Activated naive CD4-positive, alpha-beta T cell treated with anti-CD3 and anti-CD28 coated beads, Interleukin-2, amount 50 U/mL, for 24 hours (primary cell): ENCODE measurements at regions not wholly inside any gene's neighbourhood (a gene's known extent, or its start where the extent isn't known, plus 50 kb on each side); places are given as distances from the start of the nearest gene placed in this dataset.

Experiments used
- H3K27ac Mint-ChIP-seq: one replicate; pipeline ENCODE4 v1.8.0; 2021; ENCODE audit warnings: mild to moderate bottlenecking, mixed read lengths
- H3K27me3 Mint-ChIP-seq: one replicate; pipeline ENCODE4 v1.8.0; 2021; ENCODE audit warnings: mixed read lengths
- H3K36me3 Mint-ChIP-seq: one replicate; pipeline ENCODE4 v1.8.0; 2021; ENCODE audit warnings: mixed read lengths
- H3K4me1 Mint-ChIP-seq: one replicate; pipeline ENCODE4 v1.8.0; 2021; ENCODE audit warnings: mixed read lengths
- H3K4me3 Mint-ChIP-seq: one replicate; pipeline ENCODE4 v1.8.0; 2021; ENCODE audit warnings: mild to moderate bottlenecking, mixed read lengths
- H3K9me3 Mint-ChIP-seq: one replicate; pipeline ENCODE4 v1.8.0; 2021; ENCODE audit warnings: mixed read lengths

DNA sequence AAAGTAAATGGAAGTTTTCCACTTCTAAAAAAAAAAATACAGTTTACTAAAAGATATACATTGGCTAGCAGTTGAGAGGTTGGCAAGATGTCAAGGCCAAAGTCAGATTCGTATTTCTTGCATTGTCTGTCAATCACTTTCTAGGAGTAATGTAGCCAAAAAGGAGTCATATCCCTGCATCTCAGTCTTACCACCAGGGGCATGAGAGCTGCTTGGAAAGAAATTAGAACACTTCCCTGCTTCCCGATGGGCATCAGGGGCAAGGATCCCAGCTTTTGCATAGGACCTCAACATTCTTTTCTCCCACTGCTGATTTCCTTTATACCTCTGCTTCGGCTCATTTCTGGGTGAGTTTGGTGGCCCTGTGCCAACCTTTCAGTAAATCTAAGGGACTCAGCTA lies 581.0 kb upstream of the MAP3K7 start:
- Mint-ChIP-seq H3K4me1 (no peaks in the 10 kb centered on the region), H3K9me3 (no peaks in the 10 kb centered on the region), H3K4me3 (no peak overlapping the region), H3K27ac (no peak overlapping the region), H3K27me3 (no peaks in the 10 kb centered on the region), H3K36me3 (no peaks in the 10 kb centered on the region)

DNA sequence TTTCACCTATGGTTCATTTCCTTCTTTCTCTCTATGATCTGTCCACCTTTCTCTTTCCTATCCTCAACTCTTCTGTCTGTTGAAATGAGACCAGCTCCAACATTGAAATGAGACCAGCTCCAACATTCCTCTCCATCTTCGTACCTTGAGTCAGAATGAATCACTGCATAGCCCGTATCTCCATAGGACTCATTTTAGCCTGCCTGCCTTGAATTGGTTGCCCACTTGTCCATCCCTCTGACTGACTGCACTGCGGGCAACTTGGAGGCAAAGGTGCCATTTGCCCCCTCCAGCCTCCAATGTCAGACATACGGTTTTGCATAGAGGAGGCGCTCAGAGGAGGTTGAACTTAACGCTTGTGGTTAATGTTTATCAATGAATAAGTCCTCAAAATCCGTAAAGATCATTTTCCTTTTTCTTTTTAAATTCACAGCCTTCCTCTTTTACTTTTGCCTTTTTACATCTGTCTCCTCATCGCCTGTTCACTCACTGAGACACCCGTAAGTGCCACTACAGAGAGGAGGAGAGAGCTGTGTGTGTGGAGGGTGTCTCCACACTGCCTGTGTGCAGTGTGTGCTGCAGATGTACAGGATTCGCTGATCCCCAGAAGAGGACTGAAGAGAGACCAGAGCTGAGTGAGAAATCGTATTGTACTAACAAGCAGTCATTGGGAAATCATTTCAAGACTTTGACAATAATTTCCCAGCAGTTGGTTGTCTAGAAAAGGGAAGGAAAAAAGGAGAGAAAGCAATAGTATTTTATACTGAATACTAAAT lies 579.6 kb upstream of the MAP3K7 start:
- Mint-ChIP-seq H3K27ac (no peak overlapping the region), H3K36me3 (no peaks in the 10 kb centered on the region), H3K27me3 (no peaks in the 10 kb centered on the region), H3K4me3 (no peak overlapping the region), H3K9me3 (no peaks in the 10 kb centered on the region), H3K4me1 (no peaks in the 10 kb centered on the region)

DNA sequence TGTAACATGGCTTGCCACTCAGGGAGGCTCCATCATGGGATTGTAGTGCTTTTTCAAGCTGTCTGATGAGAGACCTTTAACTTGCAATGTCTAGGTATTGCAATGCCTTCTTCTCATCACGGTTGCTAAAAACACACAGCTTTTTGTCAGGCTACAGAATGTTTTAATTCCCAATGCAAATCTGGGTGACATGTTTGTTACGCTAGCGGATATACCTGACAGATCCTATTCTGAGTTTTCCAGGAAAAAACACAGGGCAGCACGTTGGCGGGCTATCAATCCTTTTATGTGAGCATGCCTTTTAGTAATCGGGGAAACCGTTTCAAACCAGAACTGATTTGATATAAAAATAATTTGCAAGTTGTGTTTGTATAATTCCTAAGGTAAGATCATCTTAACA lies 577.2 kb upstream of the MAP3K7 start:
- Mint-ChIP-seq H3K27ac (no peak overlapping the region), H3K4me1 (no peaks in the 10 kb centered on the region), H3K36me3 (no peaks in the 10 kb centered on the region), H3K4me3 (no peak overlapping the region), H3K27me3 (no peaks in the 10 kb centered on the region), H3K9me3 (no peaks in the 10 kb centered on the region)

DNA sequence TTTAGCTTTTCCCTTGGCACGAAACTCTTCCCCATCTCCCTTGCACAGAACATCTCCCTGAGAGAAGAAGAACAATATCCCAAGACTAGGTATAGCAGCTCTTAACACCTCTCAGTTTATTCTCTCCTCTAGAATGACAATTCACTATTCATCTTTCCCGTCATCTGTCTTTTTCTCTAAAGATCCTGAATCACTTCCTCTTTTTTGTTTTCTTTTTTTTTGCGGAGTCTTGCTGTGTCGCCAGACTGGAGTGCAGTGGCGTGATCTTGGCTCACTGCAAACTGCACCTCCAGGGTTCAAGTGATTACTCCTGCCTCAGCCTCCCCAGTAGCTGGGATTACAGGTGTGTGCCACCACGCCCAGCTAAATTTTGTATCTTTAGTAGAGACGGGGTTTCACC lies 574.4 kb upstream of the MAP3K7 start:
- Mint-ChIP-seq H3K27me3 (no peaks in the 10 kb centered on the region), H3K4me1 (no peaks in the 10 kb centered on the region), H3K27ac (no peak overlapping the region), H3K9me3 (no peaks in the 10 kb centered on the region), H3K4me3 (no peak overlapping the region), H3K36me3 (no peaks in the 10 kb centered on the region)

DNA sequence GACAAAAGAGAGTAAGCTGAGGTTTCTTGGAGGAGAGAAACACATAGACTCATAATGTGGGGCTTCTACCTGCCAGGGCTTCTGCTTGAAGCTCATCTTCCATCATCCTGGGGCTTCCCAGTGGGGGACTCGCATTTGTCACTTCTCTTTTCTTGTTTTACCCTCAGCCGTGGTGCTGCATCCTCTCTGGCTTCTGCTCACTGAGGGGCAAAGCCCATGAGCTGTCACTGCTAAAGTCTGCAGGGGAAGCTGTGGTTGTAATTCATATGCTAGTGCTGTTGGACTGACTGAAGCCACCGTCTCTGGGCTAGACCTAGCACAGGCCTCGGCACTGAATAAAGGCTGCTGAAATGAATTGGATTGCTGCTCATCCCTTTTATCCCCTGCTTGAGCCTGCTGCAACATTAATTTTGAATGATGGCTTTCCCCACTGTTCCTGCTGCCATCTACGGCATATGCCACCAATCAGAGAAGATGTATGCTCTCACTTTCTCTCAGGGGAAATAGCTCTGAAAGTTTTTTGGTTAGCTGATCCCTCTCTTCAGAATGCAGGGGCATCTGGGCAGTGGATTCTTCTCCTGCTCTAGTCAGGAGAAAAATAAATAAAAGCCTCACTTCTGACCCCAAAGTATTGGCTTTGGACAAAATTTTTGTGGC lies 568.4 kb upstream of the MAP3K7 start:
- Mint-ChIP-seq H3K27ac (no peak overlapping the region), H3K27me3 (no peaks in the 10 kb centered on the region), H3K4me1 (no peaks in the 10 kb centered on the region), H3K36me3 (no peaks in the 10 kb centered on the region), H3K9me3 (no peaks in the 10 kb centered on the region), H3K4me3 (no peak overlapping the region)

DNA sequence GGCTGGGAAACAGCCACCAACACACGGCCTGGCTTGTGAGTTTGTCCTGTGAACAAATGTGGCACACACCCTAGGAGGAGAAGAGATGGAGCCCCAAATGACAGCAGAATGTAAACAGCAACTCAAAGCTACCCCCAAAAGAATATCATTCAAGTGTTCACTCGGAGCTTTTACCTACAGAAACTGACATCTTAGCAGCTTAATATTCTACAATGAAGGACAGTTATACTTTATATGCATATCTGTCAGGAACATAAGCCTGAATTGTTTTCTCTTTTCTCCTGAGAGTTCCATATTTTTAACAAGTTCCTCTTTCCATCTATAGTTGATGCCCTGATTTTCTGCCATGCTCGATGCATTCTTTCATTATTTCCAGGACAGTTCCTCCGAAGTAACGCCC lies 566.0 kb upstream of the MAP3K7 start:
- Mint-ChIP-seq H3K4me3 (no peak overlapping the region), H3K9me3 (no peaks in the 10 kb centered on the region), H3K27ac (no peak overlapping the region), H3K4me1 (no peaks in the 10 kb centered on the region), H3K36me3 (no peaks in the 10 kb centered on the region), H3K27me3 (no peaks in the 10 kb centered on the region)

DNA sequence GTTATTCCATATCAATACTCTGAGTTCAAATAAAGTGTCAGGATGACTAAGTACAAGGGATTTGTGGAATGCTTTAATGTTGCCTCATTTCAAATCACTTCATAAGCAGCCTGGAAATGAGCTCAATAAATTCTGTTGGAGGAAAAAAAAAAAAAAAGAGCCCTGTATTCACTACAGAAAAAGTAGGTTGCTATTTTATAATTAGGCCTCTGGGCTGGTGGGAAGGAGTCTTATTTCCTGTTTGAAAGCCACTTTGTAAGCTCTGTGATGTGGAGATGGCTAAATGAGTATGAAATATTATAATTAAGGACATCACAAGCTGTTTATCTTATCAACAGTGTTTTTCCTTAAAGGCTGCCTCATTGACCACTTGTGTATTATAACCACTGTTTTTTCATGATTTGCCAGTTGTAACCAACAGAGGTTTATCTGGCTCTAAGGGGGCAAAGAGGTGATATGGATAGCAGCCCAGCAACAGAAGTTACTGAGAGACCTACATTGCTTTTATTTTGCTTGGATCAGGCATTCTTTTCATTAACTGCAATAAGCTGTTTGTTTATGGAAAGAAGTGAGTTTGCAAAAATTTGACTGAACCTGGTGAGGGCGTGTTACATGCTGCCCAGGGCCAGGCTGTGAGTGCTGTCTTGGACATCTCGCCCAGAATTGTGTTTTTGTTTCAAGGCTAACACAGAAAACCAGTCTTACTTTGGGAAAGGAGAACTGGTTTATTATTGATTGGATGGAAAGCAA lies 563.3 kb upstream of the MAP3K7 start:
- no peak overlapping the region for H3K27ac Mint-ChIP-seq
- H3K27me3 Mint-ChIP-seq, result no peaks in the 10 kb centered on the region
- no peaks in the 10 kb centered on the region for H3K9me3 Mint-ChIP-seq
- no peak overlapping the region for H3K4me3 Mint-ChIP-seq
- H3K4me1 Mint-ChIP-seq, result no peaks in the 10 kb centered on the region
- H3K36me3 Mint-ChIP-seq, result no peaks in the 10 kb centered on the region

DNA sequence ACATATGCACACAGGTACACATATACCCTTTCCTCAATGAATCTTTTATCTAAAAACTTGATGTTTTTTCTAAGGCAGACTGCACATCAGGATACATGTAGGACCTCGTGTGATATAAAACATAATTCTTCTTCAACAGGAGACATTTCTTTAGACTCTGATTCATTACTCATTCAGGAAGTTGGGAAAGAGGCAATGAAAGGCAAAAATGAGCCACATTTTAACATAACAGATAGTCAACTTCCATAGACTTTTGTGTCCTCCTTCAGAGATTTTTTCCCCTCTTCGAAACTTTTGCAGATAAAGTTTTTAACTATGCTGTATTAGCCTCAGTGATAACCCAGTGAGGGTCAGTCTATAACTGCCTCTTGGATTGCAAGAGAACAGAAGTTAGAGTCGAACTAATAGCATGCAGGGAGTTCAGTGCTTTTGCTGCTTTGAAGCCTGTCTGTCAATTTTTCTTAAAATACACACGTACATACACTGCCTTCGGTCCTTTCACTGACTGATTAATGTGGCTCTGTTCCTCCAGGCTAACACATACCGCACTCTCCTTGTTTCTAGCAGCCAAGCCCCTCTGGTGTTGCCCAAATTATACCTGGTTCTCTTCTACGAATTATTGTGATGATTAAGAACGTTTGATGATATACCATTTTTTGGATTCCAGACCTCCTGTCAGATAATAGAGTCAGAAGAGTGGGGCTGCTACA lies 562.5 kb upstream of the MAP3K7 start:
- H3K36me3 Mint-ChIP-seq, result no peaks in the 10 kb centered on the region
- H3K27me3 Mint-ChIP-seq, result no peaks in the 10 kb centered on the region
- no peak overlapping the region for H3K27ac Mint-ChIP-seq
- H3K4me3 Mint-ChIP-seq, result no peak overlapping the region
- no peaks in the 10 kb centered on the region for H3K4me1 Mint-ChIP-seq
- no peaks in the 10 kb centered on the region for H3K9me3 Mint-ChIP-seq

DNA sequence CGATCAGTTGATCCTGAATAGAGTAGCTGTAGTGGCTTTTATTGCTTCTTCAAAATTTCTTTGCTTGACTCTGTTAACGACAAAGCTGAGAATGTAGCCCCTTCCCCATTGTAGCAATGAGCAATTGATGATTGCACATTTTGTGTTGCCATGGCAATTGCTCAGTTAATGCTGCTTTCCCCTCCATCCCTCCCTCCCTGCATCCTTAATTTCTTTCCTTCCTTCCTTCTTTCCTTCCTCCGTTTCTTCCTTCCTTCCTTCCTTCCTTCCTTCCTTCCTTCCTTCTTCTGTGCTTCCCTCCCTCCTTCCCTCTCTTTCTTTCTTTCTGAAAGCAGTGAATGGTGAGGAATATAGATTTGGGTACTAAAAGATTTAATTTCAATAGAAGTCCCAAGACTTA lies 557.3 kb upstream of the MAP3K7 start:
- Mint-ChIP-seq H3K27ac (no peak overlapping the region), H3K4me1 (no peaks in the 10 kb centered on the region), H3K27me3 (no peaks in the 10 kb centered on the region), H3K36me3 (no peaks in the 10 kb centered on the region), H3K9me3 (no peaks in the 10 kb centered on the region), H3K4me3 (no peak overlapping the region)

DNA sequence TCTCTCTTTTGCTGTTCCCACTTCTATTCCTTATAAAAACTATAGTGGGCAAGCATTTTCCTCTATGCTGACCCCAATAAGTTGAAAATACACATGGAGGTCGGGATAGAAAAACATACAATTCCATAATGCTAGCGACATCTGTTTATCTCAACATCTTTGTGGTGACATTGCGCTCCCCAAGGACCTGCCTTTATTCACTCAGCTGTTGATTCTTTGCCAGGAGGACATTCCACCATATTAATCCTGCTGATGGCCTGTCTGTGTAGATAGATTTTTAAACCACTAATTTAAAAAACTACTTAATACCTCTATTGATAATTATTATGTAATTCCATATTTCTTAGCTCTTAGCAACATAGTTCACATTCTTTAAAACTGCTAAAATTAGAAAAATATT lies 555.3 kb upstream of the MAP3K7 start:
- H3K27ac Mint-ChIP-seq, result no peak overlapping the region
- H3K4me3 Mint-ChIP-seq, result no peak overlapping the region
- no peaks in the 10 kb centered on the region for H3K4me1 Mint-ChIP-seq
- H3K27me3 Mint-ChIP-seq, result no peaks in the 10 kb centered on the region
- no peaks in the 10 kb centered on the region for H3K9me3 Mint-ChIP-seq
- H3K36me3 Mint-ChIP-seq, result no peaks in the 10 kb centered on the region

DNA sequence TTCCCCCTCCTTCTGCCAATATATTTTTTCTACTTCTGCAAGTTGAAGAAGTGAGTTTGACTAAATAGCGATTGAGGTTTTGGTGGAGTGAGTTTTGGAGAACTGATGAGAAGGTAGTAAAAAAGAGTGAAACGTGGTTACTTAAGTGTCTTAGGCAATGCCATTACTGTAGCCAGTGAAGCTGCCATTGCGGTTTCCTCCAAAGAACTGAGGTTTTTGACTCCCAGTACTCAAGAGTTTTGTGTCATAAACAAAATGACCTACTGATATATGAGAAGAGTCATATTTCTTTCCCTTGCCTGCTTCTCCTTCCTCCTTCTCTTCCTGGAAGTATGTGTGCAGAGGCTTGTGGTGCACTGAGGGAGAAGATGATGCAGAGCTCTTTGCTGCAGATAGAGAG lies 554.5 kb upstream of the MAP3K7 start:
- Mint-ChIP-seq H3K4me1 (no peaks in the 10 kb centered on the region), H3K27me3 (no peaks in the 10 kb centered on the region), H3K4me3 (no peak overlapping the region), H3K36me3 (no peaks in the 10 kb centered on the region), H3K27ac (no peak overlapping the region), H3K9me3 (no peaks in the 10 kb centered on the region)

DNA sequence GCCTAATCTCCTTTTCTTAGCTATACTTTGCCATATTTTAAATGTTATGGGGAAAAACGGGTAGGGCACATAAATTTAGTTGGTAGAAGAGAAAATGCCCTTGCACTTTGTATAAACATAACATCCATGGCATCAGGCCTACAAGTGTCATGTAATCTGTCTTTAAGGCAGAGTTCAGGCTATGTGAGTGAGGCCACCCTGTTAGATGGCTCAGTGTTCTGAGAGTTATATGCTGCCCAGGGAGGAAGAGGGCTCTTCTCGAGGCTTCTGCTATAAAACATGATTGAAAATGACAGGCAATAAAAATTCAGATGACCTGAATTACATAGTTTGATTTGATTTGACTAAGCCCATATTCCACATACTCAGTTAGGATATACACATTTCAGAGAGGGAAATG lies 553.6 kb upstream of the MAP3K7 start:
- no peak overlapping the region for H3K27ac Mint-ChIP-seq
- H3K4me3 Mint-ChIP-seq, result no peak overlapping the region
- H3K9me3 Mint-ChIP-seq, result no peaks in the 10 kb centered on the region
- H3K36me3 Mint-ChIP-seq, result no peaks in the 10 kb centered on the region
- H3K4me1 Mint-ChIP-seq, result no peaks in the 10 kb centered on the region
- H3K27me3 Mint-ChIP-seq, result no peaks in the 10 kb centered on the region

DNA sequence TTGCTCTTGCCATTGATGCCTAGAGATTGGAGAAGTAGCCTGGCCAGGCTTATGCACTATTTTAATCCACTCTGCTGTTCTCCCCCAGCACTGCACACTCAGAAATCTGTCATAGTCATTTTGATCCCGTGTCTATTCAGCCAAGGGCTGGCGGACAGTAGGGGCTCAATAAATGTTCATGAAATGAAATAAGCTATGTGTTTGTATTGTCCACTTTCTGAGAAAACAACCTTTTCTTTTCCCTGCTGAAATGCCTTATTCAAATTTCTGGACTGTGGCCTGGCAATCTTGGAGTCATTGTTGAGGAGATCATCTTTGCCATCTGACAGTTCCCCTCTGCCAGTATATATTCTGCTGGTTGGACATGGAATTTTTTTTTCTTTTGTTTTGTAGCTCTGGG lies 550.4 kb upstream of the MAP3K7 start:
- no peaks in the 10 kb centered on the region for H3K36me3 Mint-ChIP-seq
- no peaks in the 10 kb centered on the region for H3K4me1 Mint-ChIP-seq
- H3K27ac Mint-ChIP-seq, result no peak overlapping the region
- H3K4me3 Mint-ChIP-seq, result no peak overlapping the region
- H3K9me3 Mint-ChIP-seq, result no peaks in the 10 kb centered on the region
- no peaks in the 10 kb centered on the region for H3K27me3 Mint-ChIP-seq

DNA sequence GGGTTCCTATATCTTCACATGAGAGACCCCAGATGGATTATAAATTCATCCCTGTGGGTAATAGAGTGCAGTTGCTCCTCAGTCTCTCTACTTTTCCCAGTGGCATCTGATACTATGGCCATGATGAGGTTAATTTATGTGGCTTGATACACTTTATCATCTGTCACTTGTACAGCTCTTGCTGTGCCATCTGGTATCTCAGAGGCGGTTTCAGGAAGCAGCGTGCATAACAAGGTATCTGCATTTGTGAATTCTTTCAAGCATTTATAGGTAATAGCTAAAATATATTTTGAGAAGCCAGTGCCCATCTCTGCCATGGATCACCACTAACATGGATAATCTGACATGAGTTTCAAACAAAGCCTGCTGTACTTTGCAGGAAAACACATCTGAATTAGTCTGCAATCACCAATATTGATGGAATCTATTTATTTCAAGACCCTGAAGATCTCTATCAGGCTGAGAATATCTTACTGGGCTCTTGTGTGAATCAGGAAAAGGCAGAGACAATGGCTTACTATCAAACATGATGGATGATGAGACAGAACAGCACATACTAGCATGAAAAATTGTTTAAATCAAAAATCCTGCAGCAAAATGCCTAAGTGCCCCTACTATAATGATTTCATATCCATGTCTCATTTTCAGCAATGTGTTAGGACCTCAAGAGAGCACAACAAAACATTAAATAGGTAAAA lies 548.7 kb upstream of the MAP3K7 start:
- Mint-ChIP-seq H3K9me3 (no peaks in the 10 kb centered on the region), H3K27ac (no peak overlapping the region), H3K4me1 (no peaks in the 10 kb centered on the region), H3K4me3 (no peak overlapping the region), H3K27me3 (no peaks in the 10 kb centered on the region), H3K36me3 (no peaks in the 10 kb centered on the region)

DNA sequence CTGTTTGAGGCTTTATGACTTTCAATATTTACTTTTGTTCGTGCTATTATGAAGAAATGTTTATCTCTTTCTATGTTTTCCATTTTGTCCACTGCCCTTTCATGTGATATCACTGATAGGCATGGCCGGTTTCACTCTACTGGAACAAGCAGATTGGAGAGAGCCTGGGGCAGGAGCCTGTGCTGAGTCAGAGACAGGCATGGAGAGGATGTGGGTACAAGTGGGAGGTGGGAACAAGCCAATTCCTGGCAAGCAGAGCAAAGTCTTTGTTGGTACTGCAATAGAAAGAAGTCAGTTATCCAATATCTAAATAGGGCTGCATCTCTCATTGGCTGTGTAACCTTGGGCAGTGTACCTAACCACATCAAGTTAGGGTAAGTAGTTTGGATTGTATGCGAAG lies 545.6 kb upstream of the MAP3K7 start:
- no peaks in the 10 kb centered on the region for H3K9me3 Mint-ChIP-seq
- no peak overlapping the region for H3K27ac Mint-ChIP-seq
- H3K36me3 Mint-ChIP-seq, result no peaks in the 10 kb centered on the region
- peaks cover 2% of the 10 kb centered on the region for H3K27me3 Mint-ChIP-seq
- no peaks in the 10 kb centered on the region for H3K4me1 Mint-ChIP-seq
- H3K4me3 Mint-ChIP-seq, result no peak overlapping the region
